ENCODE measurements at regions not wholly inside any gene's neighbourhood (a gene's known extent, or its start where the extent isn't known, plus 50 kb on each side); places are given as distances from the start of the nearest gene placed in this dataset.
A peak's percentile ranks its signal among the peaks of the same experiment; 100 is the strongest.
"Not testable (repeated sequence)": the region's sequence is repeated elsewhere in the genome, so short reads cannot be mapped to it uniquely, and the experiment has no call there.

- Mint-ChIP-seq H3K27ac (no peak overlapping the region), H3K4me1 (no peaks in the 10 kb centered on the region), H3K27me3 (ENCODE audit: low read depth, poor library complexity) (no peaks in the 10 kb centered on the region), H3K4me3 (no peak overlapping the region), H3K36me3 (ENCODE audit: low read depth) (peaks cover 12% of the 10 kb centered on the region), H3K9me3 (peaks cover 25% of the 10 kb centered on the region)
- DNase-seq: no peak
- no peak for TF ChIP-seq CTCF (IDR thresholded peaks at IDR 0.05)
Measured at GRCh38 chr13:65240773-65241172, 1989.4 kb downstream of the PCDH9 start.

- no peaks in the 10 kb centered on the region for H3K27me3 Mint-ChIP-seq (ENCODE audit: low read depth, poor library complexity)
- peak; percentile 18 for DNase-seq
- H3K27ac Mint-ChIP-seq: peak overlapping the region; percentile 28
- no peak for TF ChIP-seq CTCF (IDR thresholded peaks at IDR 0.05)
- H3K36me3 Mint-ChIP-seq (ENCODE audit: low read depth): peaks cover 12% of the 10 kb centered on the region
- H3K4me3 Mint-ChIP-seq: no peak overlapping the region
- H3K9me3 Mint-ChIP-seq: peaks cover 30% of the 10 kb centered on the region
- no peaks in the 10 kb centered on the region for H3K4me1 Mint-ChIP-seq
Measured at GRCh38 chr13:65236841-65237418, 1993.2 kb downstream of the PCDH9 start.

DNA sequence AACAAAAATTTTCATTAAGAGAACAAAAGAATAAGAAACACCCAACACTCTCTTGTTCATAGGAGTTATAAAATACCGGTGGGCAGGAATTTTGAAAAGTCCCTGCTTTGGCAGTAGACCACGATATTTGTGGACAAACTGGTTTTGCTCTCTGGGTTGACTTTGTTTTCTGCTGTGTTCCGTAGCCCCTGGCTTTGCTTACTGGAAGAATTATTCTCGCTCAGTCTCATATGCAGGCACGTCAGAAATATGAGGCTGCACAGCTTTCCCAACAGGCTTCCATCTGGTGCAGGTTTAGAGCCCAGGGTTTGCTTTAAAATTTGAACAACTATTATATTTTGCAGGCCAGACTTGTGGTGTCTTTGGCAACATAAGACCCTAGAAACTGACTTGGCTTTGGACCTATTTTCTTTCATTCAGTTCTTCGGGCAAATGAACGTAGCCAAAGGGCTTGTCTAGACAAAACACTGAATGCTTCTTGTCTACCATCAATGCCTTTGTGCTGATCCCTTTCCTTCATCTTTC is 2012.6 kb downstream of the PCDH9 start:
- Mint-ChIP-seq H3K4me1 (no peaks in the 10 kb centered on the region), H3K9me3 (peaks cover 13% of the 10 kb centered on the region), H3K36me3 (ENCODE audit: low read depth) (no peaks in the 10 kb centered on the region), H3K27me3 (ENCODE audit: low read depth, poor library complexity) (no peaks in the 10 kb centered on the region), H3K27ac (no peak overlapping the region), H3K4me3 (no peak overlapping the region)
- no peak for TF ChIP-seq CTCF (IDR thresholded peaks at IDR 0.05)
- DNase-seq: no peak

DNA sequence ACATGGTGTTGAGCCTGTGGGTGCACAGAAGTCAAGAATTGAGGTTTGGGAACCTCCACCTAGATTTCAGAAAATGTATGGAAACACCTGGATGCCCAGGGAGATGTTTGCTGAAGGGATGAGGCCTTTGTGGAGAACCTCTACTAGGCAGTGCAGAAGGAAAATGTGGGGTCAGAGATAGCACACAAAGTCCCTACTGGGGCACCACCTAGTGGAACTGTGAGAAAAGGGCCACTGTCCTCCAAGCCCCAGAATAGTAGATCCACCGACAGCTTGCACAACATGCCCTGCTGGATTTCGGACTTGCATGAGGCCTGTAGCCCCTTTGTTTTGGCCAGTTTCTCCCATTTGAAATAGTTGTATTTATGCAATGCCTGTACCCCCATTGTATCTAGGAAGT is 2027.3 kb downstream of the PCDH9 start:
- H3K36me3 Mint-ChIP-seq (ENCODE audit: low read depth); H3K27me3 Mint-ChIP-seq (ENCODE audit: low read depth, poor library complexity); H3K4me3 Mint-ChIP-seq; H3K27ac Mint-ChIP-seq; H3K4me1 Mint-ChIP-seq; DNase-seq: not testable (repeated sequence)
- peaks cover 25% of the 10 kb centered on the region for H3K9me3 Mint-ChIP-seq

DNA sequence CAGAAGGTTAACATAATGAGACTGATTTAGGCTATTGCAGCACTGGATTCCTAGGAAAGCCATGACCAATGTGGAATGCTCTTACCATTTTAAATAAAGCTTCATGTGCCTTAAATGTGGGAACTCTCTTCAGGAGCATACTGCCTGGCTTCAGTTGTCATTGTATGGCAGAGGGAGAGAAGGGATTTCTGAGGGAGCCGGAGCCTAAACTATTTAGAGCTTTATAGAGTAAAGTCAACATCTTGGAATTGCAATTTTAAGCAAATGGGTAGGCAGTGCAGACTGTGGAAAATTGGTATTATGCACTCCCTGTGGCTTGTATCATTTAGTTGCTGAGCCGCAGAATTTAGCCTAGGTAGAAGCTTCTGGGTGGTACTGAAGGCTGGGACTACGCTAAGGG is 2041.4 kb downstream of the PCDH9 start:
- Mint-ChIP-seq H3K4me1 (no peaks in the 10 kb centered on the region), H3K4me3 (no peak overlapping the region), H3K36me3 (ENCODE audit: low read depth) (no peaks in the 10 kb centered on the region), H3K27ac (no peak overlapping the region), H3K27me3 (ENCODE audit: low read depth, poor library complexity) (no peaks in the 10 kb centered on the region), H3K9me3 (peaks cover 21% of the 10 kb centered on the region)
- TF ChIP-seq CTCF (IDR thresholded peaks at IDR 0.05): no peak
- DNase-seq: no peak

DNA sequence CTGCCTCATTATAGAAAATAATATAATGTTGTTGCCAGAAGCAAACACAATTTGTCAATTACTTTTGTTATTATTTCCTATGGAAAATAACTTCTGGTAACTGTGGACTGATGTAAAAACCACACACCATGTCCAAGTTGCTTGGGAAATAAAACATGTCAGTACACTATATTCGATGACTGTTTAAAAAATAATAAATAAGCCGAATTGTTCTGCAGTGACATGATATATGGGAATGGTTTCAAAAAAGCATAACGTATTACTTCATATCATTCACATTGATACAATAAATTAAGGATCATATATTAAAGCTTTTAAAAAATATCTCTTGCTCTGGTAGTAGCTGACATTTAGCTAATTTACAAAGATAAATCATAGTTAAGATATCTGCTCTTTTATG is 2062.1 kb downstream of the PCDH9 start:
- TF ChIP-seq CTCF (IDR thresholded peaks at IDR 0.05): no peak
- H3K4me3 Mint-ChIP-seq: no peak overlapping the region
- H3K27me3 Mint-ChIP-seq (ENCODE audit: low read depth, poor library complexity): no peaks in the 10 kb centered on the region

More for the DNA sequence above, 2062.1 kb downstream of the PCDH9 start:
- DNase-seq: no peak
- no peaks in the 10 kb centered on the region for H3K4me1 Mint-ChIP-seq
- no peaks in the 10 kb centered on the region for H3K9me3 Mint-ChIP-seq
- no peak overlapping the region for H3K27ac Mint-ChIP-seq
- no peaks in the 10 kb centered on the region for H3K36me3 Mint-ChIP-seq (ENCODE audit: low read depth)
